ENCODE measurements at regions not wholly inside any gene's neighbourhood (a gene's known extent, or its start where the extent isn't known, plus 50 kb on each side); places are given as distances from the start of the nearest gene placed in this dataset.

GRCh38 chr13:70849222-70849621, 741.0 kb upstream of the KLHL1 start:
- DNase-seq (ENCODE audit: low read depth): no peak
- TF ChIP-seq MYC (IDR thresholded peaks at IDR 0.05; ENCODE audit: low read depth, low read length) (no peak), POLR2A (IDR thresholded peaks at IDR 0.05; ENCODE audit: extremely low read depth, insufficient read length) (no peak)
- TF ChIP-seq, protein P1, sequence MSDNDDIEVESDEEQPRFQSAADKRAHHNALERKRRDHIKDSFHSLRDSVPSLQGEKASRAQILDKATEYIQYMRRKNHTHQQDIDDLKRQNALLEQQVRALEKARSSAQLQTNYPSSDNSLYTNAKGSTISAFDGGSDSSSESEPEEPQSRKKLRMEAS (IDR thresholded peaks at IDR 0.05; ENCODE audit: low read depth, low read length): no peak
- TF ChIP-seq, protein P2, sequence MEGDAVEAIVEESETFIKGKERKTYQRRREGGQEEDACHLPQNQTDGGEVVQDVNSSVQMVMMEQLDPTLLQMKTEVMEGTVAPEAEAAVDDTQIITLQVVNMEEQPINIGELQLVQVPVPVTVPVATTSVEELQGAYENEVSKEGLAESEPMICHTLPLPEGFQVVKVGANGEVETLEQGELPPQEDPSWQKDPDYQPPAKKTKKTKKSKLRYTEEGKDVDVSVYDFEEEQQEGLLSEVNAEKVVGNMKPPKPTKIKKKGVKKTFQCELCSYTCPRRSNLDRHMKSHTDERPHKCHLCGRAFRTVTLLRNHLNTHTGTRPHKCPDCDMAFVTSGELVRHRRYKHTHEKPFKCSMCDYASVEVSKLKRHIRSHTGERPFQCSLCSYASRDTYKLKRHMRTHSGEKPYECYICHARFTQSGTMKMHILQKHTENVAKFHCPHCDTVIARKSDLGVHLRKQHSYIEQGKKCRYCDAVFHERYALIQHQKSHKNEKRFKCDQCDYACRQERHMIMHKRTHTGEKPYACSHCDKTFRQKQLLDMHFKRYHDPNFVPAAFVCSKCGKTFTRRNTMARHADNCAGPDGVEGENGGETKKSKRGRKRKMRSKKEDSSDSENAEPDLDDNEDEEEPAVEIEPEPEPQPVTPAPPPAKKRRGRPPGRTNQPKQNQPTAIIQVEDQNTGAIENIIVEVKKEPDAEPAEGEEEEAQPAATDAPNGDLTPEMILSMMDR (IDR thresholded peaks at IDR 0.05; ENCODE audit: low read depth, low read length): no peak
- no peak overlapping the region for H3K4me3 ChIP-seq (ENCODE audit: low read depth, low read length)

DNA sequence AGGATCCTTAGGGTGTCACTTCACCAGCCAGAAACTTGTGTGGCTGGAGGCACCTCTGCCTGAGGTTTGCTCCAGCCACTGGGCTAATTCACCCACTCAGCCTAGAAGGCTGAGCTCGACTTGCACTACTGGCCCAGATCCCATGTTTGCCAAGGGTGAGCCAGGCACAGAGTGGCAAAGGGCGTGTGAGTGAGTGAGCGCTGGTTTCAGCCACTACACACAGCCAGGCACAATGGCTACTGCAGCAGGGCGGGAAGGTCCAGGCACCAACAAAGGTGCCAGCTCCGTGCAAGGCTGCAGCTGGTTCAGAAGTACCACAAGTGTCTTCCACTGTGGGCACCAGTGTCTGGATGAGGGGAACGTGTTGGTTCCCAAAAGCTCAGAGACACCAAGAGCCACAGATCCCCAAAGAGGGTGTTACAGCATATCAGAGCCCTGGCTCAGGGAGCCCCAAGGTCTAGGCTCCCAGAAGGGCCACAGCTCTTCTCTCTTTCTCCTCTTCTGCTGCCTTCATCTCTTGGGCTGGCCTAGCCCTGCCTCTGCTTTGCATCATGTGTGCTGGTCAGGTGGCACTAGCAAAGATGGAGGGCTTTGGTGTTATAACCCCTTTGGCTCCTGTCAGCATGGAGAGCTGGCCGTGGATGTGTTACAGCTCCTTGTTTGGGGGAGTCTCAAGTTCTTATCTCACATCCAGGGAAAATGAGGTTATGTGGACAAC, 736.3 kb upstream of the KLHL1 start:
- DNase-seq (ENCODE audit: low read depth): no peak
- TF ChIP-seq, protein P1 (IDR thresholded peaks at IDR 0.05; ENCODE audit: low read depth, low read length): no peak
- no peak overlapping the region for H3K4me3 ChIP-seq (ENCODE audit: low read depth, low read length)

DNA sequence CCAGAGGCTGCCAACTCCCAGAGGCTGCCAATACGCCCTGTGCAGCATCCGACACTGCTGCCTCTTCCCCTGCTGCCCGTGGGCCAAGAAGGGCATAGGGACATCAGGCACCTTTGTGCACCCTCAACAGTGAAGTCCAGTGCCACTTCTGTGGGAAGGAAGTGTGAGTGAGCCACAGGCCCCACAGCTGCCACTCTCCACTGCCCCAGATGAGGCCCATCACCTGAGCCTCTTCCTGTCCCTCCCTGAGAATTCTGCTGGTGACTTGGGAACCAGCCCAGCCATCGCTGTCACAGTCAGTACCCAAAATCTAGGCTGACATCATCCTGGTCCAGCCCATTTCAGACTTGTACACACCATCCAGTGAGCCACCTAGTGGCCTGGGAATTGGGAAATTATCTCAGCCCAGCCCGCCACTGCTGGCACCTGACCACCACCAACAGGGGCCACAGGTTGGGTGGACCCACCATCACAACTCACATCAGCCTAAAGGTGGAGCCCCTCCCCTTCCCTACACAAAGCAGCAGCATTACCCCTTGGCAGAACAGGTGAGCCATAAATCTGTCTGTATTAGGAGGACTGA, 733.9 kb upstream of the KLHL1 start:
- H3K4me3 ChIP-seq (ENCODE audit: low read depth, low read length): no peak overlapping the region
- no peak for DNase-seq (ENCODE audit: low read depth)
- TF ChIP-seq MYC (IDR thresholded peaks at IDR 0.05; ENCODE audit: low read depth, low read length) (no peak), POLR2A (IDR thresholded peaks at IDR 0.05; ENCODE audit: extremely low read depth, insufficient read length) (no peak)
- TF ChIP-seq, protein P2 (IDR thresholded peaks at IDR 0.05; ENCODE audit: low read depth, low read length): no peak
- TF ChIP-seq, protein P1 (IDR thresholded peaks at IDR 0.05; ENCODE audit: low read depth, low read length): no peak

DNA sequence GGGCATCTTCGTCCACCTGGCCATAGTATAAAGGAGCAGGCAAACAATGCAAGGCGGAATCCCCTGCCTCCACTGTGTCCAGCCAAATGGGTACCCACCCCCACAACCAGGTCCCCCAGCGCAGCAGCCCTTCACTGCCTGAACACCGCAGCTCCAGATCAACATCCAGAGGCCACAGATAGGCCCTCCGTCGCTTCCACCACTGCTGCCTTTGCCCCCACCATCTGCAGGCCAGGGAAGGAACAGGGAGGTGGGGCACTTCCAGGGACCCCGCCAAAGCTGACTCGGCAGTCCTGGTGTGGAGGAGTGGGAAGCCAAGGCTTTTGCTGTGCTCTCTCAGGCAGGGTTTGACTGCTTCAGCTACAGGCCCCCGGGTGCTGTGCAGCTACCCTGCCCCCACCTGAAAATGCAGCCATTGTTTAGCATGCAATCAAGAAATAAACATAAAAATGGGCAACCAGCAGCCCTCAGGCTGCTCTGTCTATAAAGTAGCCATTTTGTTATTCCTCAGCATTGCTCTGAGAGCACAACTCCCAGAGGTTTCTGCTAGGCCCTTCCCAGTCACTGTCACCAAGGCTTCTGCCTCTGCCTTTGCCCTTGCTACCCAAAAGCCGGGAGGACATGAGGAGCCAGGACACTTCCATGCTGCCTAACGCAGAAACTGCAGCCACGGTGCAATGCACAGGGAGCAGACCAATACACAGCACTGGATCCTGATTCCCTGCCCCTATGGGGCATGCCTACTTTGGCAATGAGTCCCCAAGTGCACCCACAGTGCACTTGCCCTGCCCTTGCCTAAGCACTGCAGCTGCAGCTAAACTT, 733.2 kb upstream of the KLHL1 start:
- TF ChIP-seq, protein P2 (IDR thresholded peaks at IDR 0.05; ENCODE audit: low read depth, low read length): no peak
- no peak for TF ChIP-seq MYC (IDR thresholded peaks at IDR 0.05; ENCODE audit: low read depth, low read length)
- TF ChIP-seq, protein P1 (IDR thresholded peaks at IDR 0.05; ENCODE audit: low read depth, low read length): no peak
- no peak for TF ChIP-seq POLR2A (IDR thresholded peaks at IDR 0.05; ENCODE audit: extremely low read depth, insufficient read length)
- DNase-seq (ENCODE audit: low read depth): no peak
- H3K4me3 ChIP-seq (ENCODE audit: low read depth, low read length): no peak overlapping the region

- DNase-seq (ENCODE audit: low read depth): no peak
- no peak overlapping the region for H3K4me3 ChIP-seq (ENCODE audit: low read depth, low read length)
- TF ChIP-seq MYC (IDR thresholded peaks at IDR 0.05; ENCODE audit: low read depth, low read length) (no peak), POLR2A (IDR thresholded peaks at IDR 0.05; ENCODE audit: extremely low read depth, insufficient read length) (no peak)
- TF ChIP-seq, protein P1 (IDR thresholded peaks at IDR 0.05; ENCODE audit: low read depth, low read length): no peak
- TF ChIP-seq, protein P2 (IDR thresholded peaks at IDR 0.05; ENCODE audit: low read depth, low read length): no peak
Measured at GRCh38 chr13:70835371-70835770, 727.1 kb upstream of the KLHL1 start.

GRCh38 chr13:70829748-70830147, 721.5 kb upstream of the KLHL1 start:
- no peak overlapping the region for H3K4me3 ChIP-seq (ENCODE audit: low read depth, low read length)
- no peak for DNase-seq (ENCODE audit: low read depth)
- no peak for TF ChIP-seq POLR2A (IDR thresholded peaks at IDR 0.05; ENCODE audit: extremely low read depth, insufficient read length)
- TF ChIP-seq, protein P1 (IDR thresholded peaks at IDR 0.05; ENCODE audit: low read depth, low read length): no peak
- TF ChIP-seq MYC (IDR thresholded peaks at IDR 0.05; ENCODE audit: low read depth, low read length): no peak
- TF ChIP-seq, protein P2 (IDR thresholded peaks at IDR 0.05; ENCODE audit: low read depth, low read length): no peak

Measured in NB4 (cell line).